HEK293T (cell line): ENCODE measurements at regions not wholly inside any gene's neighbourhood (a gene's known extent, or its start where the extent isn't known, plus 50 kb on each side); places are given as distances from the start of the nearest gene placed in this dataset.

Experiments used
- CTCF ChIA-PET: fragments of 350-600 bp; formaldehyde crosslinking; extraction: SDS; loops from one replicate; lab custom pipeline; 2021; ENCODE audit warnings: antibody characterized with exemption, inconsistent platforms; lab: Yijun Ruan, JAX
- POLR2A ChIA-PET: fragments of 350-600 bp; formaldehyde crosslinking; extraction: SDS; loops from one replicate; lab custom pipeline; 2020; ENCODE audit warnings: antibody characterized with exemption, inconsistent platforms; lab: Yijun Ruan, JAX
- DNase-seq: peaks from one replicate; pipeline ENCODE4 v3.0.0; 2012; ENCODE audit warnings: mixed read lengths; ENCODE audit errors: extremely low spot score
- ARNT ChIP-seq: fragments of 450-650 bp; IDR thresholded peaks from 2 replicates; pipeline ENCODE4 v1.6.1; 2017; ENCODE audit warnings: mild to moderate bottlenecking
- BHLHE40 ChIP-seq: fragments of 450-650 bp; IDR thresholded peaks from 2 replicates; pipeline ENCODE4 v1.6.1; 2016; ENCODE audit warnings: mild to moderate bottlenecking, moderate library complexity, borderline replicate concordance
- CTBP1 ChIP-seq: fragments of 450-650 bp; IDR thresholded peaks from 2 replicates; pipeline ENCODE4 v1.6.1; 2016; ENCODE audit warnings: borderline replicate concordance
- ELF4 ChIP-seq: fragments of 450-650 bp; IDR thresholded peaks from 2 replicates; pipeline ENCODE4 v1.6.1; 2017; ENCODE audit warnings: antibody characterized with exemption
- FOXA1 ChIP-seq: fragments of 450-650 bp; IDR thresholded peaks from 2 replicates; pipeline ENCODE4 v1.6.1; 2016; ENCODE audit warnings: mild to moderate bottlenecking
- FOXK2 ChIP-seq: fragments of 450-650 bp; IDR thresholded peaks from 2 replicates; pipeline ENCODE4 v1.6.1; 2016; ENCODE audit warnings: mild to moderate bottlenecking
- FOXM1 ChIP-seq: fragments of 450-650 bp; IDR thresholded peaks from 2 replicates; pipeline ENCODE4 v1.6.1; 2017; ENCODE audit warnings: mild to moderate bottlenecking, borderline replicate concordance
- HDGF ChIP-seq: fragments of 450-650 bp; IDR thresholded peaks from 2 replicates; pipeline ENCODE4 v1.6.1; 2017; ENCODE audit warnings: antibody characterized with exemption, borderline replicate concordance
- L3MBTL2 ChIP-seq: fragments of 450-650 bp; conservative IDR thresholded peaks from 2 replicates; pipeline ENCODE4 v1.6.1; 2016; ENCODE audit warnings: mild to moderate bottlenecking
- LEF1 ChIP-seq: fragments of 450-650 bp; IDR thresholded peaks from 2 replicates; pipeline ENCODE4 v1.6.1; 2017; ENCODE audit warnings: mild to moderate bottlenecking, borderline replicate concordance
- NFRKB ChIP-seq: fragments of 450-650 bp; IDR thresholded peaks from 2 replicates; pipeline ENCODE4 v1.6.1; 2016; ENCODE audit warnings: mild to moderate bottlenecking, moderate library complexity
- SP1 ChIP-seq: fragments of 450-650 bp; IDR thresholded peaks from 2 replicates; pipeline ENCODE4 v1.6.1; 2017
- SUZ12 ChIP-seq: fragments of 450-650 bp; IDR thresholded peaks from 2 replicates; pipeline ENCODE4 v1.6.1; 2016; ENCODE audit warnings: mild to moderate bottlenecking
- TARDBP ChIP-seq: fragments of 450-650 bp; IDR thresholded peaks from 2 replicates; pipeline ENCODE4 v1.6.1; 2016
- ZNF384 ChIP-seq: fragments of 450-650 bp; IDR thresholded peaks from 2 replicates; pipeline ENCODE4 v1.6.1; 2016
- TF ChIP-seq, protein P1 (sequence below): fragments of 450-650 bp; IDR thresholded peaks from 2 replicates; pipeline ENCODE4 v1.6.1; 2016

DNA sequence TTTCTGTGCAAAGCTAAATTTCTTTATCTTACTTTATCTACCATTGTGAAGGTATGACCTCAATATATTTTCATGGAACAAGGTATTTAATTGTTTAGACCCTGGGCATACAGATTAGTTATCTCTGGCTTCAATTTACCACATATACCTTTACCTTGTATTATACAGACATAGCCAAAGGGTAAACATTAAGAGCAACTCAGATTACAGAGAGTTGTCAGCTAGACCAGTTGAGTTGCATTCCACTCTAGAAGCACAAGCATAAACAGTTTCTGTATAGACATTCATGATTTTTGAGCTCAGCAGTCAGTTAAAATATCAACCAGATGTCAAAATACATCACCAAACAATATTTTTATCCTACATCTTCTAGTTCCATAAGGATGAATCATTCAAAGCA is 857.3 kb upstream of the ZWINT start:
- DNase-seq = no peak
- CTCF ChIA-PET = no interaction called here
- TF ChIP-seq NFRKB (no peak), SP1 (no peak)
- POLR2A ChIA-PET = no interaction called here

DNA sequence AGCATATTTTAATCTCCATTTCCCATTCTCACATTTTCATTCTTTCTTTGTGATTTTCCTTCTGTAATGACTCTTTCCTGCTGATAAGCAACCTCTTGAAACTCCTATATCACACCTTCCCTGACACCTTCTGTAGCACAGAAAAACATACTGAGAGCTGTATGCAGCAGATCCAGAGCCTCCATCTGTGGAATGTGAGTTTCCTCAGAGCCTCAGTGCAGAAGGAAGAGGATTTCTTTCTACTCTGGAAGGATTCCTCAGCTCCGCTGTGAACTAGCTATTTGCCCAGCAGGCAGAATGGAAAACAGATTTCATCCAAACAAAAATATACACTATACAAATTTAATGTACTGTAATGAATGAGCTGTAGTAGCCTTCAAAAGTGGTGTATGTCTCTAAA is 841.3 kb upstream of the ZWINT start:
- TF ChIP-seq L3MBTL2 (no peak), CTBP1 (no peak), HDGF (no peak), BHLHE40 (no peak), ZNF384 (no peak), SP1 (no peak)
- TF ChIP-seq, protein P1, sequence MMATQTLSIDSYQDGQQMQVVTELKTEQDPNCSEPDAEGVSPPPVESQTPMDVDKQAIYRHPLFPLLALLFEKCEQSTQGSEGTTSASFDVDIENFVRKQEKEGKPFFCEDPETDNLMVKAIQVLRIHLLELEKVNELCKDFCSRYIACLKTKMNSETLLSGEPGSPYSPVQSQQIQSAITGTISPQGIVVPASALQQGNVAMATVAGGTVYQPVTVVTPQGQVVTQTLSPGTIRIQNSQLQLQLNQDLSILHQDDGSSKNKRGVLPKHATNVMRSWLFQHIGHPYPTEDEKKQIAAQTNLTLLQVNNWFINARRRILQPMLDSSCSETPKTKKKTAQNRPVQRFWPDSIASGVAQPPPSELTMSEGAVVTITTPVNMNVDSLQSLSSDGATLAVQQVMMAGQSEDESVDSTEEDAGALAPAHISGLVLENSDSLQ = no peak
- CTCF ChIA-PET = no interaction called here
- POLR2A ChIA-PET = no interaction called here

DNA sequence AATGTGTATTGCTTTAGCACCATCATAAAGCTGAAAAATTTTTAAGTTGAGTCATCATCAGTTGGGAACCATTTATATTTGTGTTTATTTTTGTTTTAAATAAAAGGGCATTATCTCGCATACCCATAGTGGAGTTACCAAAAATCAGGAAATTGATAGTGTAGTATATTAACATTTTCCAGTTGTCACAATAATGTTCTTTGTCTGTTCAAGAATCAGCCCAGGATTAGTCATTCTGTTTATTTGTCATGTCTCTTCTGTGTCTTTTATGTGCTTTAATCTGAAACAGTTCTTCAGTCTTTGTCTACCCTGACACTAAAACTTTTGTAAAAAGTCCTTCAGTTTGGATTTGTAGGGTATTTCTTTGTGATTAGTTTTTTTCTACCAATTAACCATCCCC is 827.8 kb upstream of the ZWINT start:
- no peak for DNase-seq
- ChIA-PET CTCF (no interaction called here), POLR2A (no interaction called here)
- no peak for TF ChIP-seq ELF4
- TF ChIP-seq HDGF = no peak
- no peak for TF ChIP-seq NFRKB
- TF ChIP-seq SUZ12 = no peak
- no peak for TF ChIP-seq LEF1
- TF ChIP-seq BHLHE40 = no peak
- TF ChIP-seq SP1 = no peak
- TF ChIP-seq, protein P1 = no peak
- no peak for TF ChIP-seq ZNF384

More for the DNA sequence above, 841.3 kb upstream of the ZWINT start:
- no peak for DNase-seq

DNA sequence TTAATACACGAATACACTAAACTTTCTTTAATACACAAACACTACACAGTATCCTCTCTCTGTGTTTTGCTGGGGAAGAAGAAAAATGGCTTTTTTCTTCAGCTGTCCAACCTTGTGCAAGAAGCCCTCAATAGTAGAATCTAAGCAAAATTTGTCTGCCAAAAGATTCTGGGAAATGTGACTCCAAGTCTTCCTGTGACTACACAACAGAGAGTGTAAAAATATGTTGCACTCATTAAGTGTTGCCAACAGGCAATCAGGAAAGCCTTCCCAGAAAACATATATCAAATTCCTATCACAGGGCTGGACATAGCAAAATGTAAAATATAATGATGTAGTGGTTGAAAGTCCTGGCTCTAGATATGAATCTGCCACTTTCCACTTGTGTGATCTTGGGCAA is 825.1 kb upstream of the ZWINT start:
- no peak for TF ChIP-seq FOXK2
- TF ChIP-seq LEF1 = no peak
- no peak for TF ChIP-seq ARNT
- TF ChIP-seq ELF4 = no peak
- no peak for TF ChIP-seq BHLHE40
- TF ChIP-seq TARDBP = no peak
- no peak for TF ChIP-seq HDGF
- TF ChIP-seq SUZ12 = no peak
- TF ChIP-seq NFRKB = no peak
- TF ChIP-seq ZNF384 = no peak
- TF ChIP-seq, protein P1 = no peak
- TF ChIP-seq SP1 = no peak
- no peak for TF ChIP-seq CTBP1
- ChIA-PET CTCF (no interaction called here), POLR2A (no interaction called here)
- DNase-seq = no peak

DNA sequence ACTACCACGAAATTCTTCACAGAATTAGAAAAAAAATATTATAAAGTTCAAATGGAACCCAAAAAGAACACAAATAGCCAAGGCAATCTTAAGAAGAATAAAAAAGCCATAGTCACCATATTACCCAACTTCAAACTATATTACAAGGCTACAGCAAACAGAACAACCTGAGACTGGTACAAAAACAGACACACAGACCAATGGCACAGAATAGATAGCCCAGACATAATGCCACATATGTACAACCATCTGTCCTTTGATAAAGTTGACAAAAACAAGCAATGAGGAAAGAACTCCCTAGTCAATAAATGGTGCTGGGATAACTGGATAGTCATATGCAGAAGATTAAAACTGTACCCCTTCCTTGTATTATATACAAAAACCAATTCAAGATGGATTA is 808.5 kb upstream of the ZWINT start:
- TF ChIP-seq LEF1 (no peak), TARDBP (no peak), CTBP1 (no peak), ARNT (no peak), SUZ12 (no peak), HDGF (no peak), NFRKB (no peak), ELF4 (no peak), FOXM1 (no peak), SP1 (no peak), L3MBTL2 (no peak), FOXA1 (no peak)
- POLR2A ChIA-PET = no interaction called here
- DNase-seq = no peak
- CTCF ChIA-PET = no interaction called here

DNA sequence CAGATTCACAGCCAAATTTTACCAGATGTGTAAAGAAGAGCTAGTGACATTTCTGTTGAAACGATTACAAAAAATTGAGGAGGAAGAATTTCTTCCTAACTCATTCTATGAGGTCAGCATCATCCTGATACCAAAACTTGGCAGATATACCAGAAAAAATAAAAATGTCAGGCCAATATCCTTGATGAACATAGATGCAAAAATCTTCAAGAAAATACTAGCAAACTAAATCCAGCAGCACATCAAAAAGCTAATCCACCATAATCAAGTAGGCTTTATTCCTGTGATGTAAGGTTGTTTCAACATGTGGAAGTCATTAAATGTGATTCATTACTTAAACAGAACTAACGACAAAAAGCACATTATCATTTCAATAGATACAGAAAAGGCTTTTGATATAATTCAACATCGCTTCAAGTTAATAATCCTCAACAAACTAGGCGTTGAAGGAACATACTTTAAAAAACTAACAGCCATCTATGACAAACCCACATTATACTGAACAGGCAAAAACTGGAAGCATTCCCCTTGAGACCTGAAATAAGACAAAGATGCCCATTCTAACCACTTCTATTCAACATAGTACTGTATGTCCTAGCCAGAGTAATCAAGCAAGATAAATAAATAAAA is 807.7 kb upstream of the ZWINT start:
- ChIA-PET CTCF (no interaction called here), POLR2A (no interaction called here)
- TF ChIP-seq FOXM1 (no peak), ELF4 (no peak), CTBP1 (no peak), NFRKB (no peak), L3MBTL2 (no peak), FOXA1 (no peak)
- DNase-seq = no peak

DNA sequence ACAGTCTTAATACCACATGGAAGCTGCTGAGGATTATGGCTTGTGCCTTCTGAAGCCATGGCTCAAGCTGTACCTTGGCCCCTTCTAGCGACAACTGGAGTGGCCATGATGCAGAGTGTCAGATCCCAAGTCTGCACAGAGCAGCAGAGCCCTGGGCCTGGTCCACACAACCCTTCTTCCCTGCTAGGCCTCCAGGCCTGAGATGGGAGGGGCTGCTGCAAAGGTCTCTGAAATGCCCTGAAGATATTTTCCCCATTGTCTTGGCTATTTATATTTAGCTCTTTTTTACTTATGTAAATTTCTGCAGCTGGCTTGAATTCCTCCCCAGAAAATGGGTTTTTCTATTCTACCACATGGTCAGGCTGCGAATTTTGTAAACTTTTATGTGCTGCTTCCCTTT is 804.6 kb upstream of the ZWINT start:
- DNase-seq = no peak
- TF ChIP-seq FOXA1 = no peak
- TF ChIP-seq CTBP1 = no peak
- no peak for TF ChIP-seq BHLHE40
- no peak for TF ChIP-seq L3MBTL2
- no peak for TF ChIP-seq HDGF
- no peak for TF ChIP-seq TARDBP
- TF ChIP-seq NFRKB = no peak
- TF ChIP-seq ZNF384 = no peak
- TF ChIP-seq FOXM1 = no peak
- TF ChIP-seq ELF4 = no peak
- TF ChIP-seq SP1 = no peak
- TF ChIP-seq SUZ12 = no peak
- TF ChIP-seq, protein P1 = no peak
- TF ChIP-seq LEF1 = no peak
- TF ChIP-seq ARNT = no peak
- TF ChIP-seq FOXK2 = no peak
- ChIA-PET POLR2A (no interaction called here), CTCF (no interaction called here)
